Astrocyte of the cerebellum (primary cell): ENCODE measurements at regions not wholly inside any gene's neighbourhood (a gene's known extent, or its start where the extent isn't known, plus 50 kb on each side); places are given as distances from the start of the nearest gene placed in this dataset.
"Not testable (repeated sequence)": the region's sequence is repeated elsewhere in the genome, so short reads cannot be mapped to it uniquely, and the experiment has no call there.

ENCODE experiments used
- DNase-seq: peaks from one replicate; pipeline ENCODE4 v3.0.0-alpha.2; 2011; ENCODE audit warnings: low read depth
- H3K4me3 ChIP-seq: 2 replicates; pipeline ENCODE4 v1.5.1; 2011; ENCODE audit warnings: mild to moderate bottlenecking, low read depth, low read length, moderate library complexity
- in situ Hi-C: cut with HindIII; loops from 2 replicates; pipeline ENCODE4 v1.10.0; 2017; ENCODE audit warnings: low sequenced_read_pairs
- TF ChIP-seq, protein P1 (sequence below): IDR thresholded peaks from 2 replicates; pipeline ENCODE4 v1.5.1; 2012; ENCODE audit warnings: low read length, low read depth, moderate library complexity, mild to moderate bottlenecking; ENCODE audit errors: missing control alignments

- TF ChIP-seq, protein P1, sequence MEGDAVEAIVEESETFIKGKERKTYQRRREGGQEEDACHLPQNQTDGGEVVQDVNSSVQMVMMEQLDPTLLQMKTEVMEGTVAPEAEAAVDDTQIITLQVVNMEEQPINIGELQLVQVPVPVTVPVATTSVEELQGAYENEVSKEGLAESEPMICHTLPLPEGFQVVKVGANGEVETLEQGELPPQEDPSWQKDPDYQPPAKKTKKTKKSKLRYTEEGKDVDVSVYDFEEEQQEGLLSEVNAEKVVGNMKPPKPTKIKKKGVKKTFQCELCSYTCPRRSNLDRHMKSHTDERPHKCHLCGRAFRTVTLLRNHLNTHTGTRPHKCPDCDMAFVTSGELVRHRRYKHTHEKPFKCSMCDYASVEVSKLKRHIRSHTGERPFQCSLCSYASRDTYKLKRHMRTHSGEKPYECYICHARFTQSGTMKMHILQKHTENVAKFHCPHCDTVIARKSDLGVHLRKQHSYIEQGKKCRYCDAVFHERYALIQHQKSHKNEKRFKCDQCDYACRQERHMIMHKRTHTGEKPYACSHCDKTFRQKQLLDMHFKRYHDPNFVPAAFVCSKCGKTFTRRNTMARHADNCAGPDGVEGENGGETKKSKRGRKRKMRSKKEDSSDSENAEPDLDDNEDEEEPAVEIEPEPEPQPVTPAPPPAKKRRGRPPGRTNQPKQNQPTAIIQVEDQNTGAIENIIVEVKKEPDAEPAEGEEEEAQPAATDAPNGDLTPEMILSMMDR: no peak
- in situ Hi-C loops: no loop called here
- no peak overlapping the region for H3K4me3 ChIP-seq
- no peak for DNase-seq
These were observed 84.8 kb upstream of the ZFP42 start for GRCh38 chr4:187910741-187911140.

GRCh38 chr4:187915406-187915805 lies 80.2 kb upstream of the ZFP42 start:
- DNase-seq, in situ Hi-C loops, H3K4me3 ChIP-seq: not testable (repeated sequence)

- TF ChIP-seq, protein P1: no peak
- no peak overlapping the region for H3K4me3 ChIP-seq
- no peak for DNase-seq
- in situ Hi-C loops: no loop called here
These were observed 75.6 kb upstream of the ZFP42 start for GRCh38 chr4:187919966-187920365.

DNA sequence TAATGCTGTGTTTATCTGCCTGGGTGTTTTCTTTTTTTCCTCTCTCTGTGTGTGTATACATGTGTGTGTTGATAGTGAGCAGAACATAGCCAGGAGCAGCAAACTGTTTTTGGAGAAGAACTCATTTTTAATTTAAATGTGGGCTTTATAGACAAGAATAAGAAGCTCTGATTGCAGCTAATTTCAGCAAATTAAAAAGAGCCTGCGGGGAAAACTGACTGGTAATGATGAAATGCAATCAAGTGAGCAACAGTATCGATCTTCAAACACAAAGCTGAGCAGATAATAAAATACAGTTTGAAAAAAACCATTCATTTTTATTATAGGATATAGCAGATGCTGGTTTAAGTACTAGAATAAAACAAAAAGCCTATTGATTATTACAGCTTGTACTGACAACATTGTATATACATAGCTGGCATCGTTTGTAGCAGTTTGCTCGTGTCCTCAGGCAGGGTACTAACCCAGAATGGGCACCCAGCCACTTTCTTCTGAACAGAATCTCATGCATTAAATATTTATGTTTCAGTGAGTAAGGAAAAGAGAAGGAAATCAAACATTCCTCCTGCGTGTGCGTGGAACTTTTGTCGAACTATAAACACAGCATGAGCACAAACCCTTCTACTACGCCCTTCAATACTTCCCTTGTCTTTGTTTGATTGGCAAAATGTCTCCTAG lies 73.5 kb upstream of the ZFP42 start:
- TF ChIP-seq, protein P1: no peak
- DNase-seq: no peak
- no peak overlapping the region for H3K4me3 ChIP-seq
- in situ Hi-C loops: no loop called here

DNA sequence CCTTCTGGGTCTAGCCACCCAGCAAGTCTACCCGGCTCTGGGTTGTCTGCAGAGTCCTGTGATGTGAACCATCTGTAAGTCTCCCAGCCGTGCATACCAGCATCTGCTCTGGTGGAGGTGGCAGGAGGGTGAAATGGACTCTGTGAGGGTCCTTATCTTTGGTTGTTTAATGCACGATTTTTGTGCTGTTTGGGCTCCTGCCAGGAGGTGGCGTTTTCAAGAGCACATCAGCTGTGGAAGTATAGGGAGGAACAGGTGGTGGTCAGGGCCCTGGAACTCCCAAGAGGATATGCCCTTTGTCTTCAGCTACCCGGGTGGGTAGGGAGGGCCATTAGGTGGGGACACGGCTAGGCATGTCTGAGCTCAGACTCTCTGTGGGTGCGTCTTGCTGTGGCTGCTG lies 66.5 kb upstream of the ZFP42 start:
- no peak overlapping the region for H3K4me3 ChIP-seq
- in situ Hi-C loops: no loop called here
- no peak for DNase-seq
- TF ChIP-seq, protein P1: no peak

DNA sequence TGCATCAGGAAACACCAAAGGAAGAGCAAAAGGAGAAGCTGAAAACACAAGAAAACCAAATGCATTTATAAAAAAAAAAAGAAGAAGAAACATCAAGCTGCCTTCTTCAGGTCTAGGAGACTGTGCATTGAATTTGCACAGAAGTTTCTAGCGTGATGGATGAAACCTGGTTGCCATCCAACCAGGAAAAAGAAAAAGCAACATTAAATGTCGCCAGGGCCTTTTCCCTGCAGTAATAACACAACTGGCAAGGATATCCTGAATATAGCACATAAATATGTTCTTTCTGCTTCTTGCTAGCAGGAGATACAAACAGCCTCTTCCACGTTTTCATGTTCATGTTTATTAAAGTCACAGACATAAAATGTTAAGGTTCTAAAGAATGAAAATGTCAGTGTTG lies 60.8 kb upstream of the ZFP42 start:
- H3K4me3 ChIP-seq: no peak overlapping the region
- in situ Hi-C loops: no loop called here
- no peak for DNase-seq
- TF ChIP-seq, protein P1: no peak

GRCh38 chr4:187937557-187937956 lies 58.0 kb upstream of the ZFP42 start:
- H3K4me3 ChIP-seq: no peak overlapping the region
- in situ Hi-C loops: no loop called here
- DNase-seq: no peak
- TF ChIP-seq, protein P1: no peak
